Type B pancreatic cell (in vitro differentiated cells): ENCODE measurements at regions not wholly inside any gene's neighbourhood (a gene's known extent, or its start where the extent isn't known, plus 50 kb on each side); places are given as distances from the start of the nearest gene placed in this dataset.
A peak's percentile ranks its signal among the peaks of the same experiment; 100 is the strongest.

Experiments used
- DNase-seq: peaks from one replicate; pipeline ENCODE4 v3.0.0; 2021; ENCODE audit warnings: mixed read lengths; ENCODE audit not compliant: unreplicated experiment; ENCODE audit errors: extremely low spot score
- H3K27ac Mint-ChIP-seq: 2 replicates; pipeline ENCODE4 v1.8.0; 2021; ENCODE audit warnings: mild to moderate bottlenecking, mixed read lengths
- H3K27me3 Mint-ChIP-seq: 2 replicates; pipeline ENCODE4 v1.8.0; 2021; ENCODE audit warnings: mixed read lengths
- H3K36me3 Mint-ChIP-seq: 2 replicates; pipeline ENCODE4 v1.8.0; 2021; ENCODE audit warnings: mixed read lengths
- H3K4me1 Mint-ChIP-seq: one replicate; pipeline ENCODE4 v1.8.0; 2021; ENCODE audit warnings: mixed read lengths; ENCODE audit not compliant: unreplicated experiment
- H3K4me3 Mint-ChIP-seq: 2 replicates; pipeline ENCODE4 v1.8.0; 2021; ENCODE audit warnings: mild to moderate bottlenecking, mixed read lengths
- H3K9me3 Mint-ChIP-seq: 2 replicates; pipeline ENCODE4 v1.8.0; 2021; ENCODE audit warnings: mixed read lengths
- TF ChIP-seq, protein P1 (sequence below): fragments of 200-600 bp; sonication (generic); conservative IDR thresholded peaks from 2 replicates; pipeline ENCODE4 v1.5.0; 2021; ENCODE audit warnings: antibody characterized with exemption, mild to moderate bottlenecking

DNA sequence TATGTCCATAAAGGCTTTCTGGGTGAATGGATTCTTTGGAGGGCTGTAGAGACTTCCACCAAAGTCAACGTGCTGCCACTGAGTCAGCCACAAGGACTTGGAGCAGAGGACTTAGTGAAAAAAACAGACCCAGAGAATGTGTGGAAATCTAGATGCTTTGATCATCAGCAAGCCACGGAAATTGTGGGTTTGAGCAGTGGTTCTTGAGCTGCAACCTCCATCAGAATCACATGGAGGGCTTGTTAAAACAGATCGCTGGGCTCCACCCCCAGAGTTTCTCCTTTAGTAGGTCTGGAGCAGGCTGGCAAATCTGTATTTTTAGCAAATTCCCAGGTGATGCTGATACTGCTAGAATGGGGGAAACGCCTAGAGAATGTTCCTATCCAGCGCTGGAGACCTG lies 95.3 kb downstream of the RBM43 start:
- Mint-ChIP-seq H3K27me3 (peaks cover 3% of the 10 kb centered on the region), H3K4me1 (peaks cover 34% of the 10 kb centered on the region), H3K9me3 (peaks cover 10% of the 10 kb centered on the region), H3K36me3 (no peaks in the 10 kb centered on the region), H3K4me3 (no peak overlapping the region), H3K27ac (no peak overlapping the region)
- no peak for DNase-seq
- TF ChIP-seq, protein P1, sequence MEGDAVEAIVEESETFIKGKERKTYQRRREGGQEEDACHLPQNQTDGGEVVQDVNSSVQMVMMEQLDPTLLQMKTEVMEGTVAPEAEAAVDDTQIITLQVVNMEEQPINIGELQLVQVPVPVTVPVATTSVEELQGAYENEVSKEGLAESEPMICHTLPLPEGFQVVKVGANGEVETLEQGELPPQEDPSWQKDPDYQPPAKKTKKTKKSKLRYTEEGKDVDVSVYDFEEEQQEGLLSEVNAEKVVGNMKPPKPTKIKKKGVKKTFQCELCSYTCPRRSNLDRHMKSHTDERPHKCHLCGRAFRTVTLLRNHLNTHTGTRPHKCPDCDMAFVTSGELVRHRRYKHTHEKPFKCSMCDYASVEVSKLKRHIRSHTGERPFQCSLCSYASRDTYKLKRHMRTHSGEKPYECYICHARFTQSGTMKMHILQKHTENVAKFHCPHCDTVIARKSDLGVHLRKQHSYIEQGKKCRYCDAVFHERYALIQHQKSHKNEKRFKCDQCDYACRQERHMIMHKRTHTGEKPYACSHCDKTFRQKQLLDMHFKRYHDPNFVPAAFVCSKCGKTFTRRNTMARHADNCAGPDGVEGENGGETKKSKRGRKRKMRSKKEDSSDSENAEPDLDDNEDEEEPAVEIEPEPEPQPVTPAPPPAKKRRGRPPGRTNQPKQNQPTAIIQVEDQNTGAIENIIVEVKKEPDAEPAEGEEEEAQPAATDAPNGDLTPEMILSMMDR: no peak

DNA sequence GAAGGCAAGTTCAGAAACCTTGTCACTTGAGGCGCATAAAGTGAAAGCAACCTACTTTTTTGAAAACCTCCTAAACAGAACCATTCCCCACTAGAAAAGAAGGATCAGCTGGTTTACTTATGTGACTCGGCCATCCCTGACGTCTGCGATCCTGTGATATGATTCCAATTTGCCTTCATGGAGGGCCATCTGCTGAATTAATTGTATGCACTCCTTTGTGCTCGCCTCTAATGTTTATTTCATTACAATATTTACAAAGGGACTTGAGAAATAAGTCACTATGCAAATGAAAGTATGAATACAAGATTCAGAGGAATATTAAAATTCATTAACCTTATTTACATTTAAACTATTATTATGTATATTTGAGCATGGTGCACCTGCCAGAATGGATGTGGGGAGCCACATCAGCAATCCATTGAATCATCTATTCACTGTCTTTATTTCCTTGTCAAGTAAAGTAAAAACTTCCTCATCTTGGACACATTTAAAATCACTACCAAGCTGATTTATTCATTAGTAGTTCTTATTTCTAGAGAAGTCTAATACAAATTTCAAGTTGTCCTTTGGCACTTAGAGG lies 96.5 kb downstream of the RBM43 start:
- no peak overlapping the region for H3K4me3 Mint-ChIP-seq

DNA sequence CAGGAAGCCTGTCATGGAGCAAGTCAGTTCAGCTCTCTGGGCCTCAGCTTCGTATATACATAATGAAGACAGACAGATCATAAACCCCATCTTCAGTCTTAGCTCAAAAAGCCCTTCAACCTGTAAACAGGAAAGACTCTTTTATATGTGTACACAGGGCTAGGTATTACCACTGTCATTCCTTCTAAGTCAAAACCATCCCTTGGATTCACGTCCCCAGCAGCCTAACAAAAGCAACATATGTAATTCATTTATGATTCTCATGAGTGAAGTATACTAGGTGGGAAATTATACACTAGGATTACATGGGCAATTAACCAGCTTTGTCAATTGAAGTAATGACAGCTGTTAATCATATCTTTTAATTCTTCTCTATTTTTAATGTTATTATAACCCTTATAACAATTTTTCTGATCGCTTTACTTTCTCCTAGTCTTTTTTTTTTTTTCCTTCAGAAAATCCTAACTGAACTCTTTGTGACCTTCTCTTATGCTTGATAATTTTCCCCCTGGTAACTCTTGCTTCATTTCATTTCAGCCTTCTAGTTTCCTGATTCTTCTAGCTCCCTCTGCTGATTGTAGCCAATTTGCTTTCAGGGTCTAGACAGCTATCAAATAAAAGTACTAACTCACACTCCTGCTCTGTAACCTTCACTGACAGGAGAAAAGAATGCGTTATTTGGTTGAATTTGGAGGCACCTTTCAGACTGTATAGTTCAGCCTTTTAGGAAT lies 99.7 kb downstream of the RBM43 start:
- no peak for DNase-seq
- H3K4me1 Mint-ChIP-seq: peaks cover 47% of the 10 kb centered on the region

More for the DNA sequence above, 96.5 kb downstream of the RBM43 start:
- Mint-ChIP-seq H3K9me3 (peaks cover 10% of the 10 kb centered on the region), H3K4me1 (peaks cover 32% of the 10 kb centered on the region), H3K36me3 (no peaks in the 10 kb centered on the region), H3K27me3 (peaks cover 3% of the 10 kb centered on the region), H3K27ac (no peak overlapping the region)
- TF ChIP-seq, protein P1: no peak
- DNase-seq: no peak

DNA sequence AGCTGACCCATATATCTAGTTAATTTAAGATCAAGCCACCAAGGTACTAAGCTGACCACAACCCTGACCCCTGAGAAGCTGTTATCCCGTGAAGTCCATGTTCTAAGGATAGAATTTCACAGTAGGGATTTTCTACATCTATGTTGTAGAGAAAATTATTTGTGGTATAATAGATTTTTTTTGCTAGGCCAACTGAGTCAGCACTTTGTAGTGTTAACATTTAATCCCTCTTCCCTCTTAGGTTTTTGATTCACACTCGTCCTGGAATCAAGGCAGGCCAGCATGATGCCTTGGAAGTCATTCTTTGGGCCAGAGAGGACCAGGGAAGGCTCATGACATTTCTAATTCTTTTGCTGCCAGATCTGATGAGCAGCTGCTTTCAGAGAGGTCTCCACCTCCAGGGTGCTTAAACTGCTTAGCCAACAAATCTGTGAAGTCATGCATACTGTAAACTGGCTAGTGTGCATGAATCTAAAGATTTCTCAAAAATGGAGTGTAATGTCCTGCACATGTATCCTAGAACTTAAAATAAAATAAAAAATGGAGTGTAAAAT lies 102.5 kb downstream of the RBM43 start:
- DNase-seq: no peak
- Mint-ChIP-seq H3K4me1 (peaks cover 45% of the 10 kb centered on the region), H3K27me3 (no peaks in the 10 kb centered on the region), H3K36me3 (no peaks in the 10 kb centered on the region), H3K9me3 (no peaks in the 10 kb centered on the region), H3K4me3 (no peak overlapping the region), H3K27ac (no peak overlapping the region)
- TF ChIP-seq, protein P1: no peak

More for the DNA sequence above, 99.7 kb downstream of the RBM43 start:
- Mint-ChIP-seq H3K4me3 (no peak overlapping the region), H3K36me3 (no peaks in the 10 kb centered on the region), H3K9me3 (peaks cover 2% of the 10 kb centered on the region), H3K27me3 (no peaks in the 10 kb centered on the region), H3K27ac (no peak overlapping the region)
- TF ChIP-seq, protein P1: peak; percentile 44

DNA sequence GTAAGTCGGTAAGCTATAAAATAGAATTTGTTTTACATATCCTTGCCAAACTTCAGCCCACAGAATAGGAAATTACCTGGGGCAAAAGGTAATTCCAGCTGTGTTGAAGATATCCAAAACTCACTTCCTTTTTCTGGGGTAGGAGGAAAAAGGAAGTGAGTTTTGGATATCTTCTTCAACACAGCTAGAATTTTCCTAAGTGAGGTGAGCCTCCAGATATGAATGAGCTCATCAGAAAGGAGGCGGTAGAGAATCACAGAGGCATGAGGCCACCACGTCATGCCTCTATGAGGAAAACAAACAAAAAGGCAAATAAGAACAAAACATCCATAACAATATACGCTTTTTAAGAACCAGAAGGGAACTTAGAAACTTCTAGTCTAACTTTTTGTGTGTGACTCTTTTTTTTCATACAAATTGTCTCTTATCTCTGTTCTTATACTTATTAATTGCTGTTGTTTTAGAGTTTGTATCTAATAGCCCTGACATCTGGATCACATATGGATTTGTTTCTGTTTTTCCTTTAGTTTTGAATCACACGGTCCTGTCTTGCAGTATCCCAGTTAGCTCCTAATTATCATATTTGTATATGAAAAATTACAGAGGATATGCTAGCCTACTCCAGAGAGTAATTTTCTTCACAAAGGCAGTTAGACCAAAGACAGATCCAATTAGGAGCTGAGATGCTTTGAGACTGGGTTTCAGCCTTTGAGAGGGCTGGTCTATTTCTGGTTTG lies 104.5 kb downstream of the RBM43 start:
- H3K36me3 Mint-ChIP-seq: no peaks in the 10 kb centered on the region
- H3K9me3 Mint-ChIP-seq: no peaks in the 10 kb centered on the region
- no peaks in the 10 kb centered on the region for H3K27me3 Mint-ChIP-seq
- DNase-seq: no peak
- no peak overlapping the region for H3K27ac Mint-ChIP-seq
- peak overlapping the region; percentile 10 for H3K4me3 Mint-ChIP-seq
- TF ChIP-seq, protein P1: no peak
- peaks cover 30% of the 10 kb centered on the region for H3K4me1 Mint-ChIP-seq
